HG03108 (cell line): ENCODE measurements at regions not wholly inside any gene's neighbourhood (a gene's known extent, or its start where the extent isn't known, plus 50 kb on each side); places are given as distances from the start of the nearest gene placed in this dataset.

Experiments used
- ATAC-seq: cut with Tn5 transposase; IDR thresholded peaks from one replicate; pipeline ENCODE4 v1.9.1; 2021; ENCODE audit warnings: moderate library complexity; ENCODE audit not compliant: unreplicated experiment

DNA sequence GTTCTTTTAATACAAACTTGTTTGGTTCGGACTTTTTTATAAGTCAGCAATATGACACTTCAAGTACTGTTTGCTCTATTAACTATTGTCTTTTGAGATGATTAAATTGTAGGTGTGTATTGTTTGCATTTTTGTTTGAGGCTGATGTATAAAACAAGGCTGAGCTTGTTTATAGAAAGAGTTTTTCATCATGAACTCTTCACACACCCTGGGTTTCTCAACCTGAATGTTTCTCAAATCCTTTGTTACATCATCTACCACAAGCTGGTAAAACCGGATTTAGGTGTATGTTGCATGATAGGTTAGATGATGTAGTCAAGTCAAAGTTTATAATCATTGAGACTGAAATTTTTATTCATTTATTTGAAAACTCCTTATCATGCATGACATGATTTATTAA is 335.2 kb upstream of the LRATD1 start:
- ATAC-seq: no peak

DNA sequence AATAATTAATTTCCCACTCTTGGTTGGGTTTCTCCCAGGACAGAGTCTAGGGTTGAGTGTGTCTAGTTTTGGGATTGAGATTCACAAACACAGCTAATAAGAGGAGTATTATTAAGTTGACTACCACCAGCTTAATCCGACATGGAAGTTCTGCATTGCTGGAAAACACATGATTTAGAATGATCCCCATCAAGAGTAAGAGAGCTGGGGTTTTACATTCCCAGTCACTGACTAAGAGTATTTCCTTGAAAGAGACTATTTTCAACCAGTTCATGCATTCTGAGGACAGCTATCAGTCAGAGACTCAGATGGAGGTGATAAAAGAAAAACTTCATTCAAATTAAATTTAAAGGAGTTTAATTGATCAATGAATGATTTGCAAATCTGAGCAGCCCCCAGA is 334.6 kb upstream of the LRATD1 start:
- ATAC-seq: no peak

DNA sequence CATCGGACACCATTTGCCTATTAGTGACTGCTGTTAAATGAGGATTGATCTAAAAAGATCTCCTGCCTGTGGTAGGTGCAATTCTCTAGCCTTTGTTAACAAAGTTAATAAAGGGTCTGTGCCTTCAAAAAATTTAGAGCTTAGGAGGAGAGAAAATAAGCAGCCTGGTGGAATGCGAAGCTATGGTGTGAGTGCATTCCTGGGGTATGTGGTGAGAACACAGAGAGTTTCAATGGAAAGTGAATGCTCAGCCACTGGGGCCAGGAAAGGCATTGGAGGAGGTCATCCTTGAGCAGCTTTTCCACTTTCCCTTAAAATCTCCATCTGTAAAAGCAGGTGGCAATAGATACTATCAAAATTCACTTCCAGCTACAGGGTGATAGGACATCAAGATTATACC is 331.2 kb upstream of the LRATD1 start:
- ATAC-seq: no peak

DNA sequence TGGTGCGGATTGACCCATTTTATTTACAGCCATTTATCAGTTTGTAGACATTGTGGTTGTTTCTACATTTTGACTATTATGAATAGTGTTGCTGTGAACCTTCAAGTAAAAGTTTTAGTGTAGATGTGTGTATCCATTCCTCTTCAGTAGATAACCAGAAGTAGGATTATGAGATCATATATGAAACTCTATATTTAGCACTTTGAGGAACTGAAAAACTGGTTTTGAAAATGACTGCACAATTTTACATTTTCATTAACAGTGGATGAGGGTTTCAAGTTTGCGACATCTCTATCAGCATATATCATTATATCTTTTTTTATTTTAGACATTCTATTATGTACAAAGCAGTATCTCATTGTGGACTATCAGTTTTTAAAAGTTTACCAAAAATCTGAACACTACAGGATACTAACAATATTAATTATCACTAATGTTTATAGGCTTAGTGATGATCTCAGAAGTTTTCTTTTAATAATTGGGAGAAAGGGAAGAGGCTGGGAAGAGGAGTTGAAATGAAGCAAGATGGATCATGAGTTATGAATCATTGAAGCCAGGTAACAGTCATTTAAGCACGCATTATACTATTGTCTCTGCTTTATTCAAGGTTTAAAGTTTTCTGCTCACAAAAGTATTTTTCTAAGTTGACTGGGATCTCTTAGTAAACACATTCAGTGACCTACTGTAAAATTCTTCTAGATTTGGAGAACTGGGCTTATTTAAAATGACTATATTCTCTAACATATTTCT is 329.0 kb upstream of the LRATD1 start:
- ATAC-seq: peak; percentile 79

DNA sequence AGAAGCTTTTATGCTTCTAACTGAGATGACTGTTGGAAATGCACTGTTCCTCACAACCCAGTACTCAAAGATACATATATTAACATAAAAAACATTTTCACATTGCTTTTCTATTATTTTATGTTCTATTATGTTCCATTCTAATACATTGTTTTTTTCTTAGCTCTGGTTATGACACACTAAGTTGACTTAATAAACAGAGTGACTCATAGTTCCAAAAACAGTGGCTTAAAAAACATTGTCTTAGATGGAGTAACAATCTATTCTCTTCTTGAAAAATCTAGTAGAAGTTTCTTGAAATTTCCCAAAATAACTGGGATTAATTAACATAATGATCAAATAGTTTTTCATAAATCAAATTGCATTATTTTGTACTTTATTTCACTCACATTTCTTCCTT is 328.2 kb upstream of the LRATD1 start:
- ATAC-seq: no peak

DNA sequence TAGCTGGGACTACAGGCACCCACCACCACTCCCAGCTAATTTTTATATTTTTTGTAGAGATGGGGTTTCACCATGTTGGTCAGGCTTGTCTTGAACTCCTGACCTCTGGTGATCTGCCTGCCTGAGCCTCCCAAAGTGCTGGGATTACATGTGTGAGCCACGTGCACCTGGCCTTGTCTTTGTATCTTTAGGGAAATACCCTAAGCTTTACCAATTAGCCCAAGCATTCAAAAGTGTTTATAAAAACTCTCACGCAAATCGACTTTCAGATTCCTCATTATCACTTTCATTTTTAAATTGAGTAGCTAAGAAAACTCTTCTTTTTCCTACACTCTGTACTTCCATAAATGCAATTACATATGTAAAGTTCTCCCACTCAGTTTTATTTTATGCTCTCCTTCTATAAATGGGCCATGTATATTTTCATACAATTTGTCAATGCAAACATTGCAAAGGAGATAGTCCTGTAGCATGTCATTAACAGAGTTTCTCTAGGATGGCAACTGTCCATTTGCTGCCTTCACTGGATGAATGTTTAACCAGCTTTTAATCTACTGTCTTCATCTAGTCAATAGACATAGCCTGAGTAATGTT is 326.2 kb upstream of the LRATD1 start:
- ATAC-seq: peak; percentile 55

DNA sequence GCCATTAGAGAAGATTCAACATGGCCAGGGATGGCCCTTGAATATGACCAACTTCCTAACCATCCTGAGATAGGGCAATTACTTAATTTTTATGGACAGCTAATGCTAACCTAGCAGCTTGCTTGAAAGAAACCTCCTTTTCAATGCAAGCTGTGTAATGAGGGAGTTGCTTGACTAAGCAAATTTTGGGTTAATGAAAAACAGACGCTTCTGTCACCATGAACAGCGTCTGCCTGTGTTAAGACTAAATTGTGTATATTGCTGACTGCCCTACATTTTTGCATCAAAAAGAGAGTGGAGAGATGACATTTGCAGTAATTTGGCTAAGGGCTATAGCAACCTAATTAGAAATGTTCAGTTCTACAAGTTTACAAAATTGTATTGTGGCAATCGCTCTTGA is 319.2 kb upstream of the LRATD1 start:
- ATAC-seq: no peak

DNA sequence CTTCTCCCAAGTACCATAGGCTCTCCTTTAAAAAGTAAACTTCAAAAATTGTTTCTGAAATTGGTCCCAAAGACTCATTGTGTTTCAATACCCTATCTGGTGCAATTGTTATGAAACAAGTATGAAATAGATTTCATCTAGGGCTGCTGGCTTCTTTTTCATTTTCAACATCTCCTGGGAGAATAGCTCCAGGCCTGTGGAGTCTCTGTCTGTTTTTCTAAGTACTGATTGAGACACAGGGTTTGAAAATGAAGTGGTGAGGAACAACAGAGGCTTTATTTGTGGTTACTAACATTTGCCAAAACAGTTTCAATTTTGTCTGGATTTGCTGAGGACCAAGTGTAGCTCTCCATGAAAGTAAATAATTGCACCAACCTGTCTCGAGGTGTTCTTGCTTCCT is 315.9 kb upstream of the LRATD1 start:
- ATAC-seq: no peak

DNA sequence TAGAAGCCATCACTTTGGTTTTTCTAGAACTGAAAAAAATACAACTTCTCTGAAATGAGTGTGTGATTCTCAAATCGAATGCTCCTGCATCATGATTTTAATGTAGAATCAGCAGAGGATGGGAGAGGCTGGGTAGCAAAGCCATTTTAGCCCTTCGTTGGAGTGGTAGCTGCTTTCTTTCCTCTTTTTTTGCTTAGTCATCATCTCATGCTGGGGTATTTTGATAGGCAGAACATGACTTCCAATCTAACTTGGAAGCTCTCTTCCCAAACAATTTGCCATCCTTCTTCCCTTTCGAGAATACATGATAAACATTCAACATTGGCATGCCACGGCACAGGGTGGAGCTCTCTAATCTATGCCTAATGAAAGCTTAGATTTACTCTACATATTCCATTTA is 311.2 kb upstream of the LRATD1 start:
- no peak for ATAC-seq

DNA sequence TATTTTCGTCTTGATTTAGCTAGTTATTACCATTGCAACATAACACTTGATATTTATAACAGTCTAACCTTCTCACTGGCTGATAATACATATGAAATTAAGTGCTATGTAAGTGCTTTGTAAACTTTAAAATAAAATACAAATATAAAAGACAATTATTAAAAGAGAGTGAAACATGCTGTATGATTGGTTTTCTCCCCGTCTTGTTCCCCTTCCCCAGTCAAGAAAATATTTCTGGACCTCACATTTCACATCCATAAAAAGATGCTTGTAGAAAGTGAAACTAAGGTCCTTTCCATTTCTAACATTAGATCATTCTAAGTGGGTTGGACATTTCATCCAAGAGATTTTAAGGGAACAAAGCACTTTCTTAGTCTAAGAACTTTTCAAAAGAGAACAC is 310.2 kb upstream of the LRATD1 start:
- no peak for ATAC-seq

DNA sequence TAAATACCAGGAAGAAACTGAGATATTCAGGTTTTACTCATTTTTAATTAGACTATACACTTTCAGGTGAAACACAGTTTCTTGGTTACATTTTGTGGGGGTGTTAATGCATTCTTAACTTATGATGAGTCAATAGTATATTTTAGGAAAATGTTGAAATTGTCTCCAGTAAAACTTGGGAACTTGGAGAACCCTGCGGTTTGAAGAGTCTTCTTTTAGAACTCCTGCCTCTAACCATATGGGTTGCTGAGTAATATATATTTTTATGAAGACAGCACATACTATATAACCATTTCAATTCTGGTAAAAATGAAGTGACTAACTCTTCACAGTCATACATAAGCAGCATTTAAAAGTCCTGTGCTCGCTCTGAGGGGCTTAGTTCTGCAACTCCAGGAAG is 308.2 kb upstream of the LRATD1 start:
- ATAC-seq: no peak

DNA sequence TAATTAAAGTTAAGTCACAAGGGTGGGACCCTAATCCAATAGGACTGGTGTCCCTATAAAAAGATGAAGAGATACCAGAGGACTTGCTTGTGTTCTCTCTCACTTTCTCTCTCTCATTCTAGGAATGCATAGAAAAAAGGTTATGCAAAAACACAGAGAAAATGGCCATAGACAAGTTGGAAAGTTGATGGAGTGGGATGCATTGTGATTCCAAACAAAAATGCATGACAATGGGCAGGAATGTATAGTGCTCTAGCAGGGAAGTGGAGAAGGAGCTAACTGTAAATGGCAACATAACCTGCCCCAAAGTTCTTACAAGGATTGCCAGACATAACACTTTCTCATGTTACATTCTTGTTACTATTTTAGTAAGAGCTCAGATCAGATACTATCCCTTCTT is 301.6 kb upstream of the LRATD1 start:
- ATAC-seq: no peak

DNA sequence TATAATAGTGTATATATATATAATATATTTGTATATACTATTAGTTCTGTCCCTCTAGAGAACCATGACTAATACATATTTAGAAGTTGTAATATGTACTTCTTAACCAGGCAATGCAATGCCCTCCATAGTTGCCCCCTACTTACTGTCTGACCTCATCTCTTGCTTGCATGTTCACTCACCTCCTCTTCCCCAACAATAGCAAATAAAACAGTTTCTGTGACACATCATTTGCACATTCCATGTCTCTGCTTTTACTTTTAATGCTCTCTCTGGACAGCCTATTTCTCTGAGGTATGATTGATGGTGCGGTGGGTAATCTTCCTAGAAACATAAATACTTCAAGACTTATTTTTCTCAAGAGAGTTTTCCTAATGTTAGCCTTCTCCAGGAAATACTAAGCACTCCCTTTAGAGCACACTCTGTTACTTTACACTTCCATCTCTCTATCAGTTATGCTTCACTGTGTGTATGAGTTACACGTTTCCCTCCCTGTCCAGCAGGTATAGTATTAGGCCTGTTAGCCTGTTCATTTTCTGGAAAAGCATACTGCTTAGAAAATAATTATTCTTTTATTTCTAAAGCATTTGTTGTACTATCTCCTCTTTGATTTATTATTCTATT is 295.6 kb upstream of the LRATD1 start:
- no peak for ATAC-seq

DNA sequence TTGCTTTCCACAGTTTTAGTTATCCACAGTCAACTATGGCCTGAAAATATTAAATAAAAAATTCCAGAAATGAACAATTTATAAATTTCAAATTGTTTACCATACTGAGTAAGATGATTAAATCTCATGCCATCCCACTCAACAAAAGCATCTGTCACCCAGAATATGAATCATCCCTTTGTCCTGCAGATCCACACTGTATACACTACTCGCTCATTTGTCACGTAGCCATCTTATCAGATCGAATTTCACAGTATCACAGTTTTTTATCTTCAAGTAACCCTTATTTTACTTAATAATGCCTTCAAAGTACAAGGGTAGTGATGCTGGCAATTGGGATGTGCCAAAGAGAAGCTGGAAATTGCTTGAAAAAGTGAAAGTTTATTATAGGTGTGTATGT is 291.8 kb upstream of the LRATD1 start:
- no peak for ATAC-seq

DNA sequence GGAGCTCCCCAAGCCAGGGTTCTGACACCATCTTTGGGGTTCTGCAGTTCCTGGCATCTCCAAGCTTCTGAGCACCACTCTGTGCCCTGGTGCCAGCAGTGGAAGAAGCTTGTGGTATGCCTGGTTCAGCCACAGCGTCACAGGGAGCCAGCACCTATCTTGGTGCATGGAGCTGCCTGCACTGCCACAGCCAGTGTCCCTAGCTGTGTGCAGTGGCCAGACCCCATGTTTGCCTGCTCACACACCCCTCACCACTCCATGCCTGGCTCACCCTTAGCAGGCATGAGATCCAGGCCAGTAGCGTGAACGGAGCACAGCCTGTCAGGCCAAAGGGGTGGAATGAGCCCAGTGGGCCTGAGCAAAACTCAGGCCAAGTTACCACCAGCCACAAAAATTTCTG is 290.2 kb upstream of the LRATD1 start:
- ATAC-seq: no peak

DNA sequence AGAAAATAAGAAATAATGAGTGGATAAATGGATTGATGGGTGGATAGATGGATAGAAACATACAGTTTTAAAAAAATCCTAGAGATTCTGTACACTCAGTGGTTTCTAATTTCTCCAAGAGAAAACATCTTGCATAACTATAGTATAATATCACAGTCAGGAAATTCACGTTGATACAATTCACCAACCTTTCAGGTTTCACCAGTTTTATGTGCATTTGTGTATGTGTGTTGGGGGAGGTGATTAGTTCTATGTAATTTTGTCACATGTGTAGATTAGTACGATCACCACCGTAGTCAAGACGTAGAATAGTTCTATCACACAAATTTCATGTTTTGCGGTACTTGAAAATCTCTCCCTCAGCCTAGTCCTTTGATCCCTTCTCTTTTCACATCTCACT is 288.2 kb upstream of the LRATD1 start:
- no peak for ATAC-seq

DNA sequence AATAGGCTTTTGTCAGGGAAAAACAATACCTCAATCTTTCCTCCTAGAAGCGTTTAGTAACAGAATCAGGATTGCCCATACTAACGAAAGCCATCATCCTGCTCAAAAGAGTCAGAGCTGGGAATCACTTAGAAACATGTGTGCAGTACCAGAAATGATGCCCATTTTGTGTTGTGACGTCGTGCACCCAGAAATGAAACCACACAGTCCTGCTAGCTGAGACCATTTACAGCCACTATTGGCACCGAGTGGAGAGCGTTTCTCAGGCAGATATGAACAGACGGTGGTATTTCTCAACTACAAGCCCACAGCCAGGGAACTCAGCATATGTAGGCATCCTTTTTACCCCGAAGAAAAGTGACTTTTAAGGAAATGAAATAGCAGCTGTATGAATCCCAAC is 284.3 kb upstream of the LRATD1 start:
- no peak for ATAC-seq

DNA sequence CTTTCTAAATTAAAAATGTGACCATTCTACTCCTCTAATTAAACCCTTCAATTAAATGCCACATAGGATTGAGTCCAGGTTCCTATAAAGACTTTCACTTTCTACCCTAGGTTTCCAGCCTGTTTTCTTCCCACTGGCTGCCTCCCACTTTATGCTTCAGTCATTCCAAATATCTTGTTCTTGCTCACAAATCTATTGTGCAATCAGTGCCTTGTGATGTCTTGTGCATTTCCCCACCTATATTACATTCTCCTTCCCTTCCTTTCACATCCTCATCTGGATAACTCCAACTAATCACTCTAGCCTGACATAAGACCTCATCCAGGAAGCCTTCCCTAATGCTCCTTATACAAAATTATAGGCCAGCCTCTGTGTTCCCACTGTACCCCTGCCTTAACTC is 281.7 kb upstream of the LRATD1 start:
- no peak for ATAC-seq

DNA sequence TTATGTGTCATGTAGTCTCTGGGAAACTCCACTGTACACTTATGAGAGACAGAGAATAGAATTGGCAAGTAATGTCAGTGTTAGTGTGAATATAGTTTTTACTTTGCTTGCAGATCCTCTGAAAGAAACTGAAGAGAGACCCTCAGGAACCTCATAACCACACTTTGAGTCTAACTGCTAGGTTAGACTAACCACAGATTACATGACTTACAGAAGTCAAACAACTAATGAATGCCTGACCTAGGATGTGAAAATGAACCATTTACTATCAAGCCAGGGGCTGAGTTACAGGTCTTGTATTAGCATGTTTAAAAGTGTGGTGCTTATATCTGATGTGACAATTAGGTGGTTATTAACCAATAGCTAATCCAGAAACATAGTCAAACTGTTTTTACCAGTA is 280.4 kb upstream of the LRATD1 start:
- ATAC-seq: no peak

DNA sequence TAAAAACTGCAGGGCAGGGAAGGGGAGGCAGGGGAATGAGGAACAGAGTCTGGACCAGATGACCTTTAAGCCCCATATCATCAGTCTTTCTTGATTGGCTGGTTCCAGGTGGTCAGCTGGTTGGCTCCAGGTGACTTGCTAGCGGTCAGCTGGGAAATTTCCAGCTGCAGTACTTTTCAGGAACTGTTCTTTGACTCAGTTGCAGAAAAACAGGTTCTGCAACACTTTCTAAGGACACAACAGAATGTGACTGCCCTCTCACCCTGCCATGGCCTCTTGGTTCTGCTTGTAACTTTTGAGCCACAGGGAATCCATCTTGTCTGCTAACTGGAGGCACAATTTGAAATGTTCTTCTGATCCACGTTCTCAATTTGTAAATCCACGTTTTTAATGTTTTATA is 278.3 kb upstream of the LRATD1 start:
- ATAC-seq: no peak

DNA sequence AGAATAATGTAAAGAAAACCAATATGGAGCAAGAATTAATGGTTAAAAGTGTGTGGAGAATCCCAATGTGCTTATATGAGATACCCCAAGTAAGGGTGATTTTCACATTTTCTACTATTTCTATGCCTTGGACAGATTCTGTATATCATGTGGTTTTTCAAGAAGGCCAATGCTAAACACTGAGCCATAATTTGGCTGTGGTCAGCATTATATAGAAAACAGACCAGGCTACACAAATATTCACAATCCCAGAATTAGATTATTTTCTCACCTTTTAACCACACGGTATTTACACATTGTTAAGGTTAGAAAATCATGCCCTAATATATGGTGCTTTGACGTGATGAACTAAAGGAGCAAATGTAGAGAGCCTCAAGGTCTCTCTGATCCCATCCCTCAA is 277.4 kb upstream of the LRATD1 start:
- no peak for ATAC-seq

DNA sequence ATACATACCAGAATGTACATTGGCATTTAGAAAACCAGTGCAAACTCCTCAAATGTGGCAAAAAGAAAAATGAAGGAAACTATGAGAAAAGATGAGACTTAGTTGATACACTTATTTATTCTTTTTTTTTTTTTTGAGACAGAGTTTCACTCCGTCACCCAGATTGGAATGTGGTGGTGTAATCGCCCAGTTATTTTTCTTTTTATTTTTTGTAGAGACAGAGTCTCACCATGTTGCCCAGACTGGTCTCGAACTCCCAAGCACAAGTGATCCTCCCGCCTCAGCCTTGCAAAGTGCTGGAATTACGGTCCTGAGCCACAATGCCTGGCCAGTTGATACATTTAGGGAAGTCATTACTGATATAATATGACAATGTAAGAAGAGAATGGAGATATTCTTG is 274.2 kb upstream of the LRATD1 start:
- no peak for ATAC-seq

DNA sequence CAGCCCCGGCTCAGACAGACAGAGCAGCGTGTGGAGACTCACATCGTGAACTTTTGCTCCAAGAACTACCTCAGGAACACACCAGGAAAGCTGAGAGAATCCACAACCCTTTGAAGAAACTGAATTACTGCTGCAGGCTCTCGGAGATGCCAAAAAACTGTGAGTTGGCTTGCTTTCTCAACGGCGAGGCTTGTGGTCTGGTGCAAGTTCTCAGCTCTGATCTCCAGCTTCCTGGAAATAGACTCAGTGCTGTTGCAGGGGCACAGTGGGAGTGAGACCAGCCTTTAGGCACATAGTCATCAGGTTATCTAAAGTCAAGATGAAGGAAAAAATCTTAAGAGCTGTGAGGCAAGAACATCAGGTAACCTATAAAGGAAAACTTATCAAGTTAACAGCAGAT is 273.7 kb upstream of the LRATD1 start:
- ATAC-seq: no peak
